ENCODE measurements at regions not wholly inside any gene's neighbourhood (a gene's known extent, or its start where the extent isn't known, plus 50 kb on each side); places are given as distances from the start of the nearest gene placed in this dataset.

- no peaks in the 10 kb centered on the region for H3K27me3 Mint-ChIP-seq (ENCODE audit: unreplicated experiment)
- no peaks in the 10 kb centered on the region for H3K4me1 Mint-ChIP-seq (ENCODE audit: unreplicated experiment)
- no peak overlapping the region for H3K4me3 Mint-ChIP-seq (ENCODE audit: unreplicated experiment)
Measured at GRCh38 chr2:19797243-19797810, 104.5 kb downstream of the TTC32 start.

GRCh38 chr2:19796035-19796695 is 105.6 kb downstream of the TTC32 start:
- H3K27me3 Mint-ChIP-seq (ENCODE audit: unreplicated experiment): no peaks in the 10 kb centered on the region
- H3K9me3 Mint-ChIP-seq (ENCODE audit: unreplicated experiment): no peaks in the 10 kb centered on the region
- peaks cover 3% of the 10 kb centered on the region for H3K36me3 Mint-ChIP-seq (ENCODE audit: low read depth, unreplicated experiment)
- no peaks in the 10 kb centered on the region for H3K4me1 Mint-ChIP-seq (ENCODE audit: unreplicated experiment)
- no peak for TF ChIP-seq CTCF (IDR thresholded peaks at IDR 0.05; ENCODE audit: unreplicated experiment)
- DNase-seq (ENCODE audit: low spot score): no peak
- no peak overlapping the region for H3K27ac Mint-ChIP-seq (ENCODE audit: unreplicated experiment)
- H3K4me3 Mint-ChIP-seq (ENCODE audit: unreplicated experiment): no peak overlapping the region

More at GRCh38 chr2:19797243-19797810, 104.5 kb downstream of the TTC32 start:
- Mint-ChIP-seq H3K9me3 (ENCODE audit: unreplicated experiment) (no peaks in the 10 kb centered on the region), H3K36me3 (ENCODE audit: low read depth, unreplicated experiment) (peaks cover 3% of the 10 kb centered on the region), H3K27ac (ENCODE audit: unreplicated experiment) (no peak overlapping the region)
- no peak for TF ChIP-seq CTCF (IDR thresholded peaks at IDR 0.05; ENCODE audit: unreplicated experiment)
- no peak for DNase-seq (ENCODE audit: low spot score)

- Mint-ChIP-seq H3K27me3 (ENCODE audit: unreplicated experiment) (peaks cover 7% of the 10 kb centered on the region), H3K4me3 (ENCODE audit: unreplicated experiment) (no peak overlapping the region), H3K4me1 (ENCODE audit: unreplicated experiment) (no peaks in the 10 kb centered on the region), H3K36me3 (ENCODE audit: low read depth, unreplicated experiment) (peaks cover 3% of the 10 kb centered on the region), H3K9me3 (ENCODE audit: unreplicated experiment) (no peaks in the 10 kb centered on the region), H3K27ac (ENCODE audit: unreplicated experiment) (no peak overlapping the region)
- TF ChIP-seq CTCF (IDR thresholded peaks at IDR 0.05; ENCODE audit: unreplicated experiment): no peak
- DNase-seq (ENCODE audit: low spot score): no peak
Measured at GRCh38 chr2:19793132-19793750, 108.5 kb downstream of the TTC32 start.

GRCh38 chr2:19790291-19790690 is 111.5 kb downstream of the TTC32 start:
- Mint-ChIP-seq H3K4me3 (ENCODE audit: unreplicated experiment) (no peak overlapping the region), H3K4me1 (ENCODE audit: unreplicated experiment) (peaks cover 3% of the 10 kb centered on the region), H3K27me3 (ENCODE audit: unreplicated experiment) (peaks cover 13% of the 10 kb centered on the region), H3K36me3 (ENCODE audit: low read depth, unreplicated experiment) (peaks cover under 1% of the 10 kb centered on the region), H3K27ac (ENCODE audit: unreplicated experiment) (no peak overlapping the region), H3K9me3 (ENCODE audit: unreplicated experiment) (no peaks in the 10 kb centered on the region)
- TF ChIP-seq CTCF (IDR thresholded peaks at IDR 0.05; ENCODE audit: unreplicated experiment): no peak
- DNase-seq (ENCODE audit: low spot score): no peak

- no peak for DNase-seq (ENCODE audit: low spot score)
- TF ChIP-seq CTCF (IDR thresholded peaks at IDR 0.05; ENCODE audit: unreplicated experiment): no peak
- Mint-ChIP-seq H3K27me3 (ENCODE audit: unreplicated experiment) (peaks cover 13% of the 10 kb centered on the region), H3K4me1 (ENCODE audit: unreplicated experiment) (peaks cover 11% of the 10 kb centered on the region), H3K9me3 (ENCODE audit: unreplicated experiment) (no peaks in the 10 kb centered on the region), H3K27ac (ENCODE audit: unreplicated experiment) (no peak overlapping the region), H3K36me3 (ENCODE audit: low read depth, unreplicated experiment) (no peaks in the 10 kb centered on the region), H3K4me3 (ENCODE audit: unreplicated experiment) (no peak overlapping the region)
Measured at GRCh38 chr2:19787134-19787533, 114.6 kb downstream of the TTC32 start.
